HepG2 (cell line): ENCODE measurements at regions not wholly inside any gene's neighbourhood (a gene's known extent, or its start where the extent isn't known, plus 50 kb on each side); places are given as distances from the start of the nearest gene placed in this dataset.

Experiments used
- ATAC-seq: fragments of 200-7000 bp; cut with Tn5 transposase; 3 replicates; pipeline ENCODE4 v1.9.1; 2020; ENCODE audit warnings: mild to moderate bottlenecking, moderate library complexity
- BruUV-seq: library from RNA; stranded (reverse); fragments of 400-500 nt; replicated peaks from 2 replicates; lab custom pipeline; 2021; lab: Mats Ljungman, UMichigan
- CTCF ChIA-PET: fragments of 300-600 bp; formaldehyde crosslinking; extraction: SDS; loops from one replicate; lab custom pipeline; 2021; ENCODE audit warnings: low total read pairs, inconsistent platforms, low intra/inter-chr PET ratio; lab: Yijun Ruan, JAX
- POLR2A ChIA-PET: fragments of 350-600 bp; sonication (Branson Sonifier 250); formaldehyde crosslinking; loops from one replicate; lab custom pipeline; 2020; ENCODE audit warnings: antibody characterized with exemption, inconsistent platforms; lab: Yijun Ruan, JAX
- DNase-seq: peaks from one replicate; pipeline ENCODE4 v3.0.0-alpha.2; 2015; ENCODE audit warnings: low spot score
- FAIRE-seq: peaks from 3 replicates; lab custom pipeline; 2011; peaks lifted over from hg19 to GRCh38; lab: Jason Lieb, UNC
- H2AFZ ChIP-seq: one replicate; pipeline ENCODE4 v1.6.1; 2011; ENCODE audit warnings: low read length, inconsistent platforms
- H3K27ac ChIP-seq: fragments of 300-600 bp; 3 replicates; pipeline ENCODE4 v1.8.0; 2011; ENCODE audit warnings: mixed run types, mild to moderate bottlenecking, mixed read lengths, low read length, inconsistent platforms; ENCODE audit not compliant: insufficient read depth; ENCODE audit errors: extremely low read length
- H3K27me3 ChIP-seq, 2 experiments: fragments of 200-600 bp in 1 of 2; 2 replicates in 1 of 2; 3 replicates in 1 of 2; pipeline versions ENCODE4 v1.6.0 to v1.8.0; 2011; ENCODE audit warnings: low read length in 2 of 2, mild to moderate bottlenecking in 2 of 2, moderate library complexity in 2 of 2, inconsistent platforms in 1 of 2; ENCODE audit not compliant: insufficient read depth in 2 of 2, control insufficient read depth in 1 of 2
- H3K36me3 ChIP-seq, 2 experiments: fragments of 200-600 bp in 1 of 2; replicated peaks in 1 of 2; 2 replicates in 1 of 2; 3 replicates in 1 of 2; pipeline versions ENCODE4 v1.5.1 to v1.8.0; 2011; ENCODE audit warnings: low read length in 2 of 2, inconsistent platforms in 1 of 2; ENCODE audit not compliant: insufficient read depth in 2 of 2, control insufficient read depth in 1 of 2
- H3K4me1 ChIP-seq: 2 replicates; pipeline ENCODE4 v1.5.1; 2012; ENCODE audit warnings: low read length, inconsistent platforms; ENCODE audit not compliant: insufficient read depth
- H3K4me2 ChIP-seq: 2 replicates; pipeline ENCODE4 v1.6.0; 2011; ENCODE audit warnings: low read depth, low read length, inconsistent platforms
- H3K4me3 ChIP-seq, 3 experiments: fragments of 200-600 bp in 1 of 3; sonication (generic), shearing (Covaris generic) in 1 of 3; replicated peaks in 1 of 3; 2 replicates each; pipeline ENCODE4 v1.5.1; 2011 to 2016; ENCODE audit warnings: low read length in 3 of 3, inconsistent platforms in 2 of 3, low read depth in 2 of 3, mild to moderate bottlenecking in 2 of 3, control low read depth in 1 of 3, mixed read lengths in 1 of 3; ENCODE audit not compliant: insufficient read depth in 1 of 3
- H3K79me2 ChIP-seq: one replicate; pipeline ENCODE4 v1.6.1; 2011; ENCODE audit warnings: low read length, inconsistent platforms; ENCODE audit not compliant: insufficient read depth
- H3K9ac ChIP-seq: 2 replicates; pipeline ENCODE4 v1.6.0; 2011; ENCODE audit warnings: mild to moderate bottlenecking, low read depth, low read length, inconsistent platforms; ENCODE audit not compliant: insufficient read depth
- H3K9me3 ChIP-seq: 2 replicates; pipeline ENCODE4 v1.5.1; 2012; ENCODE audit warnings: mild to moderate bottlenecking, low read length
- H4K20me1 ChIP-seq: 2 replicates; pipeline ENCODE4 v1.6.0; 2011; ENCODE audit warnings: inconsistent platforms, mild to moderate bottlenecking, low read length, moderate library complexity; ENCODE audit not compliant: insufficient read depth
- ATF7 ChIP-seq, 2 experiments: fragments of 450-650 bp in 1 of 2; sonication (generic) in 1 of 2; formaldehyde crosslinking in 1 of 2; IDR thresholded peaks; 2 replicates each; pipeline versions ENCODE4 v1.4.0 to v1.6.1; 2016 to 2020; ENCODE audit warnings: antibody characterized with exemption in 1 of 2, mild to moderate bottlenecking in 1 of 2, missing genetic modification reagents in 1 of 2
- CREB1 ChIP-seq, 2 experiments: fragments of 450-650 bp in 1 of 2; IDR thresholded peaks; 2 replicates each; pipeline ENCODE4 v1.6.1; 2016 to 2017; ENCODE audit warnings: control low read depth in 1 of 2, mild to moderate bottlenecking in 1 of 2, missing compliant biosample characterization in 1 of 2, missing genetic modification characterization in 1 of 2
- NFE2L2 ChIP-seq: fragments of 150-350 bp; IDR thresholded peaks from 2 replicates; pipeline ENCODE4 v1.6.1; 2014; ENCODE audit warnings: low read length
- RFX5 ChIP-seq: IDR thresholded peaks from 2 replicates; pipeline ENCODE4 v1.6.1; 2011; ENCODE audit warnings: low read depth, low read length, improper control_type of control experiment
- ZNF350 ChIP-seq: sonication (generic); formaldehyde crosslinking; IDR thresholded peaks from 2 replicates; pipeline ENCODE4 v1.4.0; 2020; ENCODE audit warnings: mild to moderate bottlenecking, low read depth, missing genetic modification reagents, borderline replicate concordance
- ZSCAN9 ChIP-seq: IDR thresholded peaks from 2 replicates; pipeline ENCODE4 v1.6.1; 2016; ENCODE audit warnings: borderline replicate concordance
- WGBS: methylation state at CpG from one replicate; pipeline ENCODE4 v1.1.6; 2017; ENCODE audit warnings: low lambda C conversion rate; 5-methylcytosine and 5-hydroxymethylcytosine counted together
- in situ Hi-C: cut with HindIII; loops from 2 replicates; pipeline ENCODE4 v1.10.0; 2017; ENCODE audit warnings: low pct_unique_long_range_greater_than_20kb; ENCODE audit not compliant: extremely low pct_ligation_motif_present
- intact Hi-C: fragments of 100-400 bp; cut with micrococcal nuclease; formaldehyde crosslinking; loops from one replicate; pipeline ENCODE4 v1.10.0; 2022; ENCODE audit not compliant: unreplicated experiment

GRCh38 chr2:156151351-156151750 is 181.2 kb downstream of the NR4A2 start:
- Histone ChIP-seq H3K9me3 (no peaks in the 10 kb centered on the region), H2AFZ (no peak overlapping the region), H3K9ac (no peak overlapping the region), H3K4me1 (0 out of 2 replicates have a peak, but pooled peaks cover under 1% of the 10 kb centered on the region), H3K79me2 (no peaks in the 10 kb centered on the region), H4K20me1 (no peaks in the 10 kb centered on the region), H3K27ac (no peak overlapping the region), H3K36me3 (no peaks in the 10 kb centered on the region), H3K4me3 (no peak overlapping the region), H3K4me2 (no peak overlapping the region), H3K27me3 (no peaks in the 10 kb centered on the region)
- no TSS peak for BruUV-seq
- no peak for FAIRE-seq
- no peak for DNase-seq
- in situ Hi-C loops: no loop called here
- ATAC-seq: no peak
- POLR2A ChIA-PET: no interaction called here
- WGBS: 50% methylated on average over 1 of the region's 1 CpG
- intact Hi-C loops: no loop called here
- TF ChIP-seq RFX5: no peak
- peak; percentile 52; the same call in 1 of the 2 replicates for TF ChIP-seq NFE2L2
- no peak for TF ChIP-seq ZSCAN9 (CRISPR knock-in tag)
- TF ChIP-seq ZNF350 (CRISPR knock-in tag): no peak
- CTCF ChIA-PET: no interaction called here

GRCh38 chr2:156147594-156148330 is 184.8 kb downstream of the NR4A2 start:
- H3K9me3 ChIP-seq: no peaks in the 10 kb centered on the region
- in situ Hi-C loops (no loop called here), intact Hi-C loops (no loop called here)
- no peak overlapping the region for H3K9ac ChIP-seq
- no peak overlapping the region for H3K4me3 ChIP-seq
- ChIA-PET CTCF (no interaction called here), POLR2A (no interaction called here)
- no peak overlapping the region for H3K27ac ChIP-seq
- H4K20me1 ChIP-seq: no peaks in the 10 kb centered on the region
- H3K27me3 ChIP-seq: no peaks in the 10 kb centered on the region
- H3K4me2 ChIP-seq: no peak overlapping the region
- WGBS: 27% methylated on average over 4 of the region's 4 CpGs
- H3K4me1 ChIP-seq: no peaks in the 10 kb centered on the region
- FAIRE-seq: no peak
- no peak for ATAC-seq
- BruUV-seq: no TSS peak
- H3K36me3 ChIP-seq: no peaks in the 10 kb centered on the region
- no peak for DNase-seq
- no peak overlapping the region for H2AFZ ChIP-seq
- TF ChIP-seq CREB1 (IDR thresholded peaks at IDR 0.05) (no peak), CREB1 (CRISPR knock-in tag; IDR thresholded peaks at IDR 0.05) (no peak), ATF7 (IDR thresholded peaks at IDR 0.05) (peak; percentile 23; the same call in 1 of the 2 replicates), ATF7 (CRISPR knock-in tag; IDR thresholded peaks at IDR 0.05) (no peak)
- no peaks in the 10 kb centered on the region for H3K79me2 ChIP-seq
